GM12878 (cell line): ENCODE measurements at regions not wholly inside any gene's neighbourhood (a gene's known extent, or its start where the extent isn't known, plus 50 kb on each side); places are given as distances from the start of the nearest gene placed in this dataset.

Source experiments
- ATAC-seq: fragments of 200-7000 bp; cut with Tn5 transposase; 3 replicates; pipeline ENCODE4 v1.9.1; 2020; ENCODE audit warnings: mild to moderate bottlenecking, moderate library complexity
- BruUV-seq: library from RNA; stranded (reverse); fragments of 400-500 nt; replicated peaks from 2 replicates; lab custom pipeline; 2021; lab: Mats Ljungman, UMichigan
- CTCF ChIA-PET: fragments of 300-600 bp; sonication (Branson Sonifier 250); formaldehyde crosslinking; extraction: SDS; loops from one replicate; lab custom pipeline; 2021; ENCODE audit warnings: inconsistent platforms; lab: Yijun Ruan, JAX
- POLR2A ChIA-PET: fragments of 350-600 bp; formaldehyde crosslinking; extraction: SDS; loops from one replicate; lab custom pipeline; 2021; ENCODE audit warnings: inconsistent platforms; lab: Charles Lee
- RAD21 ChIA-PET: fragments of 300-600 bp; sonication (Branson Sonifier 250); formaldehyde crosslinking; loops from one replicate; lab custom pipeline; 2023; ENCODE audit warnings: antibody characterized with exemption; ENCODE audit not compliant: unreplicated experiment; lab: Charles Lee
- SMC1A ChIA-PET: fragments of 300-600 bp; sonication (Branson Sonifier 250); formaldehyde crosslinking; loops from one replicate; lab custom pipeline; 2023; ENCODE audit not compliant: unreplicated experiment, uncharacterized antibody; lab: Charles Lee
- DNase-seq: peaks from one replicate; pipeline ENCODE4 v3.0.0-alpha.2; 2011; ENCODE audit warnings: low read depth, low spot score
- FAIRE-seq: peaks from 3 replicates; lab custom pipeline; 2011; peaks lifted over from hg19 to GRCh38; lab: Jason Lieb, UNC
- H2AFZ ChIP-seq: 2 replicates; pipeline ENCODE4 v1.6.0; 2011; ENCODE audit warnings: low read depth, low read length, control low read depth; ENCODE audit not compliant: control insufficient read depth
- H3K27ac ChIP-seq: 2 replicates; pipeline ENCODE4 v1.5.1; 2011; ENCODE audit warnings: control low read depth; ENCODE audit not compliant: control insufficient read depth, insufficient read depth
- H3K27me3 ChIP-seq, 2 experiments: replicated peaks in 1 of 2; 2 replicates each; pipeline versions ENCODE4 v1.6.0 to v1.6.1; 2011; ENCODE audit warnings: low read length in 1 of 2; ENCODE audit not compliant: control insufficient read depth in 2 of 2, insufficient read depth in 2 of 2
- H3K36me3 ChIP-seq, 2 experiments: 2 replicates each; pipeline ENCODE4 v1.5.1; 2011; ENCODE audit warnings: low read length in 1 of 2; ENCODE audit not compliant: control insufficient read depth in 2 of 2, insufficient read depth in 2 of 2
- H3K4me1 ChIP-seq: 2 replicates; pipeline ENCODE4 v1.6.1; 2011; ENCODE audit warnings: mild to moderate bottlenecking, low read length, moderate library complexity, mixed read lengths; ENCODE audit not compliant: control insufficient read depth, insufficient read depth
- H3K4me2 ChIP-seq: 2 replicates; pipeline ENCODE4 v1.6.0; 2011; ENCODE audit warnings: control low read depth; ENCODE audit not compliant: control insufficient read depth, insufficient read depth
- H3K4me3 ChIP-seq: fragments of 200-600 bp; sonication (generic); 2 replicates; pipeline ENCODE4 v1.5.1; 2016
- H3K79me2 ChIP-seq: 2 replicates; pipeline ENCODE4 v1.6.0; 2011; ENCODE audit warnings: low read length; ENCODE audit not compliant: control insufficient read depth, insufficient read depth
- H3K9ac ChIP-seq: 2 replicates; pipeline ENCODE4 v1.8.0; 2011; ENCODE audit warnings: low read length, control low read depth, mixed read lengths; ENCODE audit not compliant: control insufficient read depth, insufficient read depth
- H3K9me3 ChIP-seq: replicated peaks from 3 replicates; pipeline ENCODE4 v1.5.1; 2011; ENCODE audit warnings: mild to moderate bottlenecking, low read length; ENCODE audit not compliant: control insufficient read depth, insufficient read depth
- H4K20me1 ChIP-seq: 2 replicates; pipeline ENCODE4 v1.6.0; 2011; ENCODE audit not compliant: control insufficient read depth, insufficient read depth
- DPF2 ChIP-seq: fragments of 450-650 bp; IDR thresholded peaks from 2 replicates; pipeline ENCODE4 v1.6.1; 2017; ENCODE audit warnings: mild to moderate bottlenecking
- HDAC2 ChIP-seq: fragments of 200-600 bp; sonication (generic); IDR thresholded peaks from 2 replicates; pipeline ENCODE4 v1.6.1; 2017
- IRF4 ChIP-seq: IDR thresholded peaks from 2 replicates; pipeline ENCODE4 v1.6.1; 2011; ENCODE audit warnings: low read depth, low read length
- NBN ChIP-seq: fragments of 450-650 bp; IDR thresholded peaks from 2 replicates; pipeline ENCODE4 v1.6.1; 2016
- ZBED1 ChIP-seq: IDR thresholded peaks from 2 replicates; pipeline ENCODE4 v1.6.1; 2016; ENCODE audit warnings: borderline replicate concordance
- ZNF622 ChIP-seq: fragments of 450-650 bp; IDR thresholded peaks from 2 replicates; pipeline ENCODE4 v1.6.1; 2017; ENCODE audit warnings: mild to moderate bottlenecking, inconsistent platforms
- WGBS: methylation state at CpG from one replicate; pipeline ENCODE4 v1.1.6; 2016; ENCODE audit warnings: low lambda C conversion rate; ENCODE audit not compliant: insufficient replicate concordance, insufficient coverage; ENCODE audit errors: missing lambda C conversion rate; 5-methylcytosine and 5-hydroxymethylcytosine counted together
- in situ Hi-C: fragments of 300-500 bp; cut with MboI; formaldehyde crosslinking; loops from 9 replicates; pipeline ENCODE4 v1.14.3; 2018; ENCODE audit warnings: mixed read lengths
- intact Hi-C: fragments of 100-400 bp; cut with micrococcal nuclease; formaldehyde crosslinking; loops from one replicate; pipeline ENCODE4 v1.14.2; 2022; ENCODE audit not compliant: unreplicated experiment
- TF ChIP-seq, protein P1 (sequence below): fragments of 450-650 bp; IDR thresholded peaks from 2 replicates; pipeline ENCODE4 v1.6.1; 2017; ENCODE audit warnings: mild to moderate bottlenecking, moderate library complexity
- TF ChIP-seq, protein P2 (sequence below): fragments of 450-650 bp; IDR thresholded peaks from 2 replicates; pipeline ENCODE4 v1.6.1; 2017; ENCODE audit warnings: mild to moderate bottlenecking, low read depth, inconsistent platforms; ENCODE audit not compliant: poor library complexity, severe bottlenecking

- ChIA-PET CTCF (interaction anchor here (0.9 kb wide), 1 partner anchor 27 kb away, joined by 3 read pairs; no protein-coding TSS in a partner anchor), RAD21 (no interaction called here), POLR2A (no interaction called here), SMC1A (no interaction called here)
- no peak overlapping the region for H3K27ac ChIP-seq
- no peak overlapping the region for H3K4me2 ChIP-seq
- H3K4me3 ChIP-seq: no peak overlapping the region
- in situ Hi-C loops (no loop called here), intact Hi-C loops (no loop called here)
- no peak overlapping the region for H2AFZ ChIP-seq
- DNase-seq: no peak
- H3K4me1 ChIP-seq: no peaks in the 10 kb centered on the region
- H4K20me1 ChIP-seq: peaks cover 2% of the 10 kb centered on the region; the same call in 1 of the 2 replicates
- no peak overlapping the region for H3K9ac ChIP-seq
- no TSS peak for BruUV-seq
- H3K79me2 ChIP-seq: no peaks in the 10 kb centered on the region
- WGBS: 21% methylated on average over 8 of the region's 8 CpGs
- FAIRE-seq: no peak
- no peaks in the 10 kb centered on the region for H3K9me3 ChIP-seq
- H3K36me3 ChIP-seq: no peaks in the 10 kb centered on the region
- TF ChIP-seq NBN (no peak), ZNF622 (no peak), HDAC2 (no peak), DPF2 (no peak), ZBED1 (no peak), IRF4 (no peak)
- TF ChIP-seq, protein P1, sequence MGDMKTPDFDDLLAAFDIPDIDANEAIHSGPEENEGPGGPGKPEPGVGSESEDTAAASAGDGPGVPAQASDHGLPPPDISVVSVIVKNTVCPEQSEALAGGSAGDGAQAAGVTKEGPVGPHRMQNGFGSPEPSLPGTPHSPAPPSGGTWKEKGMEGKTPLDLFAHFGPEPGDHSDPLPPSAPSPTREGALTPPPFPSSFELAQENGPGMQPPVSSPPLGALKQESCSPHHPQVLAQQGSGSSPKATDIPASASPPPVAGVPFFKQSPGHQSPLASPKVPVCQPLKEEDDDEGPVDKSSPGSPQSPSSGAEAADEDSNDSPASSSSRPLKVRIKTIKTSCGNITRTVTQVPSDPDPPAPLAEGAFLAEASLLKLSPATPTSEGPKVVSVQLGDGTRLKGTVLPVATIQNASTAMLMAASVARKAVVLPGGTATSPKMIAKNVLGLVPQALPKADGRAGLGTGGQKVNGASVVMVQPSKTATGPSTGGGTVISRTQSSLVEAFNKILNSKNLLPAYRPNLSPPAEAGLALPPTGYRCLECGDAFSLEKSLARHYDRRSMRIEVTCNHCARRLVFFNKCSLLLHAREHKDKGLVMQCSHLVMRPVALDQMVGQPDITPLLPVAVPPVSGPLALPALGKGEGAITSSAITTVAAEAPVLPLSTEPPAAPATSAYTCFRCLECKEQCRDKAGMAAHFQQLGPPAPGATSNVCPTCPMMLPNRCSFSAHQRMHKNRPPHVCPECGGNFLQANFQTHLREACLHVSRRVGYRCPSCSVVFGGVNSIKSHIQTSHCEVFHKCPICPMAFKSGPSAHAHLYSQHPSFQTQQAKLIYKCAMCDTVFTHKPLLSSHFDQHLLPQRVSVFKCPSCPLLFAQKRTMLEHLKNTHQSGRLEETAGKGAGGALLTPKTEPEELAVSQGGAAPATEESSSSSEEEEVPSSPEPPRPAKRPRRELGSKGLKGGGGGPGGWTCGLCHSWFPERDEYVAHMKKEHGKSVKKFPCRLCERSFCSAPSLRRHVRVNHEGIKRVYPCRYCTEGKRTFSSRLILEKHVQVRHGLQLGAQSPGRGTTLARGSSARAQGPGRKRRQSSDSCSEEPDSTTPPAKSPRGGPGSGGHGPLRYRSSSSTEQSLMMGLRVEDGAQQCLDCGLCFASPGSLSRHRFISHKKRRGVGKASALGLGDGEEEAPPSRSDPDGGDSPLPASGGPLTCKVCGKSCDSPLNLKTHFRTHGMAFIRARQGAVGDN: no peak
- TF ChIP-seq, protein P2, sequence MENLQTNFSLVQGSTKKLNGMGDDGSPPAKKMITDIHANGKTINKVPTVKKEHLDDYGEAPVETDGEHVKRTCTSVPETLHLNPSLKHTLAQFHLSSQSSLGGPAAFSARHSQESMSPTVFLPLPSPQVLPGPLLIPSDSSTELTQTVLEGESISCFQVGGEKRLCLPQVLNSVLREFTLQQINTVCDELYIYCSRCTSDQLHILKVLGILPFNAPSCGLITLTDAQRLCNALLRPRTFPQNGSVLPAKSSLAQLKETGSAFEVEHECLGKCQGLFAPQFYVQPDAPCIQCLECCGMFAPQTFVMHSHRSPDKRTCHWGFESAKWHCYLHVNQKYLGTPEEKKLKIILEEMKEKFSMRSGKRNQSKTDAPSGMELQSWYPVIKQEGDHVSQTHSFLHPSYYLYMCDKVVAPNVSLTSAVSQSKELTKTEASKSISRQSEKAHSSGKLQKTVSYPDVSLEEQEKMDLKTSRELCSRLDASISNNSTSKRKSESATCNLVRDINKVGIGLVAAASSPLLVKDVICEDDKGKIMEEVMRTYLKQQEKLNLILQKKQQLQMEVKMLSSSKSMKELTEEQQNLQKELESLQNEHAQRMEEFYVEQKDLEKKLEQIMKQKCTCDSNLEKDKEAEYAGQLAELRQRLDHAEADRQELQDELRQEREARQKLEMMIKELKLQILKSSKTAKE: no peak
- no peaks in the 10 kb centered on the region for H3K27me3 ChIP-seq
- no peak for ATAC-seq
These were observed 334.1 kb upstream of the XYLT1 start for GRCh38 chr16:17804857-17805256.
